ENCODE measurements at regions not wholly inside any gene's neighbourhood (a gene's known extent, or its start where the extent isn't known, plus 50 kb on each side); places are given as distances from the start of the nearest gene placed in this dataset.

- DNase-seq (ENCODE audit: extremely low read depth, low read depth), result no peak
- H3K4me3 ChIP-seq (replicated peaks; ENCODE audit: low read depth, low read length), result no peak overlapping the region
- no peak for TF ChIP-seq CTCF (IDR thresholded peaks at IDR 0.05; ENCODE audit: low read depth, low read length, missing control alignments)
Measured at GRCh38 chr15:96538491-96538890, 208.0 kb downstream of the NR2F2 start.

- H3K4me3 ChIP-seq (replicated peaks; ENCODE audit: low read depth, low read length), result no peak overlapping the region
- no peak for TF ChIP-seq CTCF (IDR thresholded peaks at IDR 0.05; ENCODE audit: low read depth, low read length, missing control alignments)
- no peak for DNase-seq (ENCODE audit: extremely low read depth, low read depth)
Measured at GRCh38 chr15:96540283-96540682, 209.8 kb downstream of the NR2F2 start.

- no peak for TF ChIP-seq CTCF (IDR thresholded peaks at IDR 0.05; ENCODE audit: low read depth, low read length, missing control alignments)
- DNase-seq (ENCODE audit: extremely low read depth, low read depth), result no peak
- no peak overlapping the region for H3K4me3 ChIP-seq (replicated peaks; ENCODE audit: low read depth, low read length)
Measured at GRCh38 chr15:96542130-96542770, 211.8 kb downstream of the NR2F2 start.

GRCh38 chr15:96544162-96544756 lies 213.8 kb downstream of the NR2F2 start:
- DNase-seq (ENCODE audit: extremely low read depth, low read depth), result no peak
- no peak for TF ChIP-seq CTCF (IDR thresholded peaks at IDR 0.05; ENCODE audit: low read depth, low read length, missing control alignments)

GRCh38 chr15:96549136-96549535 lies 218.6 kb downstream of the NR2F2 start:
- no peak for TF ChIP-seq CTCF (IDR thresholded peaks at IDR 0.05; ENCODE audit: low read depth, low read length, missing control alignments)
- no peak overlapping the region for H3K4me3 ChIP-seq (replicated peaks; ENCODE audit: low read depth, low read length)
- no peak for DNase-seq (ENCODE audit: extremely low read depth, low read depth)

More at GRCh38 chr15:96544162-96544756, 213.8 kb downstream of the NR2F2 start:
- H3K4me3 ChIP-seq (replicated peaks; ENCODE audit: low read depth, low read length), result no peak overlapping the region

GRCh38 chr15:96551196-96551595 lies 220.7 kb downstream of the NR2F2 start:
- no peak for TF ChIP-seq CTCF (IDR thresholded peaks at IDR 0.05; ENCODE audit: low read depth, low read length, missing control alignments)
- no peak for DNase-seq (ENCODE audit: extremely low read depth, low read depth)

More at GRCh38 chr15:96551196-96551595, 220.7 kb downstream of the NR2F2 start:
- H3K4me3 ChIP-seq (replicated peaks; ENCODE audit: low read depth, low read length), result no peak overlapping the region

Measured in HFF-Myc (cell line).